ENCODE measurements at regions not wholly inside any gene's neighbourhood (a gene's known extent, or its start where the extent isn't known, plus 50 kb on each side); places are given as distances from the start of the nearest gene placed in this dataset.

DNA sequence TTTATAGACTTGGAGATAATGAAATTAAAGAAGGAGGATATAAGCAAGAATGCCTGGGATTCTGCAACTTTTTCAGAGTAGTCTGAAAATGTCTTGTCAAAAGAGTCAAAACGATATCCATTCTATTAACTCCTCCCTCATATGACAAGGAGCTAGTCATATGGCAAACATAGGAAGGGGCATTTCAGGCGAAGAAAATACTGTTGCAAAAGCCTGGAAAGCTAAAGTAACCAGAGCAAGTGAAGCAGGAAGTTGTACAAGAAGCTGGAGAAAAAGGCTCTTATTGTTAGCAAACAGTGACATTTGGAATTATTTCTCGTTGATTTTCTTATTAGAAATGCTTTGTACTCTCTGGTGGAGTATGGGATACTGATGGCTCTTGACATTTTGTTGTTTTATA lies 94.0 kb upstream of the PTPRD start:
- no peaks in the 10 kb centered on the region for H3K9me3 ChIP-seq (ENCODE audit: control insufficient read depth, low read depth, low read length)
- H3K4me3 ChIP-seq (ENCODE audit: low read length) = no peak overlapping the region
- H3K4me1 ChIP-seq (ENCODE audit: control insufficient read depth, low read depth, low read length) = no peaks in the 10 kb centered on the region
- no peak overlapping the region for H3K27ac ChIP-seq (ENCODE audit: low read length)
- H3K27me3 ChIP-seq (ENCODE audit: control insufficient read depth, insufficient read depth, low read length) = no peaks in the 10 kb centered on the region
- no peak overlapping the region for H3K9ac ChIP-seq (ENCODE audit: low read length)
- no peaks in the 10 kb centered on the region for H3K36me3 ChIP-seq (ENCODE audit: control insufficient read depth, low read depth, low read length)

DNA sequence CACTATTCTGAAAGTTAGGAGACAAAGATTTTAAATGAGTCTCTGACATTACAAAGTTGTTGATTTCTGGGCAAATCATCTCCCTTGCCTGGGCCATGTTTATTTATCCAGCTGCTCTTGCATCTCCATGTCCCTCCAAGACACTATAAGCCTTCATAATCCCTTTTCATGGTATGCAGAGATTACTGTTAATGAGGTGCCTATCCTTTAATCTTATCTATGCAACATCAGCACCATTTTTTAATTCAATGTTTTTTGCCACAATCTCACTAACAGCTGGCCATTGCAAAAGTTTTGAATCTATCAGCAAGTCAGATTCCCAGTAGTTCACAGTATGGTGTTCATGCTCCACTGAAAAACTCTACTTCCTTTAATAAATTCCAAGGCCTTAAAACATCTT lies 108.5 kb upstream of the PTPRD start:
- no peaks in the 10 kb centered on the region for H3K27me3 ChIP-seq (ENCODE audit: control insufficient read depth, insufficient read depth, low read length)
- H3K9me3 ChIP-seq (ENCODE audit: control insufficient read depth, low read depth, low read length) = no peaks in the 10 kb centered on the region

DNA sequence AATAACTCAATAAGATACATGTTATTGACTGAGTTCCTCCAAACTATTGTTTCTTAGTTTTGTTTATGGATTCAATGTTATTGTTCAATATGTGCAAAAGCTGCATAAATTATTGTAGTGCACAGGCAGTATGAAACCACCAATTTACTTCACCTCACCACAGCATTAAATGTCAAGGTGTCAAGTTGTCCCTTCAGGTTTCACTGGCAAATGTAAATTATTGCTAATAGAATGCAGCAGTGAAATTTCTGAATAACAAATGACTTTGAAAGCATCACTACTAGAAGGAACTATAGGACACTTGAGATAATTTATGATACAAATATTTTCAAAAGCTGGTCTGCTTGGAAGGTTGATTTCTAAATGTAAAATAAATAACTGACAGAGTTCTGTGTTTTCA lies 116.4 kb upstream of the PTPRD start:
- H3K4me1 ChIP-seq (ENCODE audit: control insufficient read depth, low read depth, low read length) = no peaks in the 10 kb centered on the region
- no peak overlapping the region for H3K9ac ChIP-seq (ENCODE audit: low read length)
- H3K27ac ChIP-seq (ENCODE audit: low read length) = no peak overlapping the region
- no peaks in the 10 kb centered on the region for H3K36me3 ChIP-seq (ENCODE audit: control insufficient read depth, low read depth, low read length)
- no peak overlapping the region for H3K4me3 ChIP-seq (ENCODE audit: low read length)
- no peaks in the 10 kb centered on the region for H3K9me3 ChIP-seq (ENCODE audit: control insufficient read depth, low read depth, low read length)
- no peaks in the 10 kb centered on the region for H3K27me3 ChIP-seq (ENCODE audit: control insufficient read depth, insufficient read depth, low read length)

More for the DNA sequence above, 108.5 kb upstream of the PTPRD start:
- no peak overlapping the region for H3K4me3 ChIP-seq (ENCODE audit: low read length)
- H3K36me3 ChIP-seq (ENCODE audit: control insufficient read depth, low read depth, low read length) = no peaks in the 10 kb centered on the region
- H3K9ac ChIP-seq (ENCODE audit: low read length) = no peak overlapping the region
- H3K27ac ChIP-seq (ENCODE audit: low read length) = no peak overlapping the region
- no peaks in the 10 kb centered on the region for H3K4me1 ChIP-seq (ENCODE audit: control insufficient read depth, low read depth, low read length)

DNA sequence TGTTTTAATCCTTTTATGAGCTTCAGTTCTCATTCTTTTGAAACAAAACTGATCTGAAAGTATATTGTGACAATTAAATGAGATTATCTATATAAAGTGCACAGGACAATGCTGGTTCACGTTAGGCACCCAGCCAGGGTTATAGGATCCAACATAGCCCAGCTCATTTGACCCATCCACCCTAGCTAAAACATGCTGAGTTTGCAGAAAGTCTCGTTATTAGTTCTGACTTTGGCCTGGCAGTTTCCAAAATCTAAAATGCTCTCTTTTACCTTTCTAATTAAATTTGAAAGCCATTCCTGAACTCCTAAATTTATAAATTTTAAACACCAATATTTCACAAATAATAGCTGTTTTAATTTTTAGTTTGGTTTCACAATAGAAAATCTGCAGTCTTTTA lies 131.9 kb upstream of the PTPRD start:
- Histone ChIP-seq H3K9me3 (ENCODE audit: control insufficient read depth, low read depth, low read length) (no peaks in the 10 kb centered on the region), H3K36me3 (ENCODE audit: control insufficient read depth, low read depth, low read length) (no peaks in the 10 kb centered on the region), H3K4me3 (ENCODE audit: low read length) (no peak overlapping the region), H3K27me3 (ENCODE audit: control insufficient read depth, insufficient read depth, low read length) (no peaks in the 10 kb centered on the region), H3K27ac (ENCODE audit: low read length) (no peak overlapping the region), H3K9ac (ENCODE audit: low read length) (no peak overlapping the region), H3K4me1 (ENCODE audit: control insufficient read depth, low read depth, low read length) (no peaks in the 10 kb centered on the region)

DNA sequence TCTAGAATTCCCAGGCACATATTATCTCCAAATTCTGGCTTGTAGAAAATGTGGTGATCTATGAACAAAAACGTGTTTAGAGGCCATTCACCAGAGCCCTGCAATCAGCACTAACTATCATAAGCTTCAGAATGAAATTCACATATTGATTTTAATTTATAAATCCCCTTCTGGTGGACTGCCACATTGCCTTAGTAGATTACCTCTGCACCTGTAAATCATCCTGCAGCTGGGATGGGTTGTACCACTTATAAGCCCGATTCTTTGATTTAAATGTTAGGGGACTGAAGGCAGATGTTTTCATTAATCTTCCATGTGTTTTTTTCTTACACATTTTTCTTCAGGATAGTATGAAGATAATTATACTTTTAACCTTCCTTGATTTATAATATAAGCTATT lies 140.7 kb upstream of the PTPRD start:
- H3K9me3 ChIP-seq (ENCODE audit: control insufficient read depth, low read depth, low read length) = no peaks in the 10 kb centered on the region
- H3K27ac ChIP-seq (ENCODE audit: low read length) = no peak overlapping the region
- H3K9ac ChIP-seq (ENCODE audit: low read length) = no peak overlapping the region
- H3K27me3 ChIP-seq (ENCODE audit: control insufficient read depth, insufficient read depth, low read length) = no peaks in the 10 kb centered on the region
- H3K4me3 ChIP-seq (ENCODE audit: low read length) = no peak overlapping the region
- H3K36me3 ChIP-seq (ENCODE audit: control insufficient read depth, low read depth, low read length) = no peaks in the 10 kb centered on the region
- H3K4me1 ChIP-seq (ENCODE audit: control insufficient read depth, low read depth, low read length) = no peaks in the 10 kb centered on the region

DNA sequence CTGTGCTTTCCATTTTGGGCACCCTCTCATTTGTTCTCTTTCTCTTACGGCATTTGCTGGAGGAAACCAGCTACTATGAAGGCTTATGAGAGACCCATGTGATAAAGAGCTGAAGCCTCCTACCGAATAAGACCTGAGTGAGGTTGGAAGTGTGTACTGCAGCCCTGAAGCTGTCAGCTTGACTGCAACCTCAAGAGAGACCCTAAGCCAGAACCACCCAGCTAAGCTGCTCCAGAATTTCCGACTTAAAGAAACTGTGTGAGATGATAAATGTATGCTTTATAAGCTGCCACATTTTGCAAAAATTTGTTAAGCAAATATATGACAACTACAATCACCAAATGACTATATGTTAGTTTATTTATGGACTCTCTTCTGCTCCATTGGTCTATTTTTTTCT lies 151.7 kb upstream of the PTPRD start:
- H3K4me1 ChIP-seq (ENCODE audit: control insufficient read depth, low read depth, low read length) = no peaks in the 10 kb centered on the region
- no peaks in the 10 kb centered on the region for H3K9me3 ChIP-seq (ENCODE audit: control insufficient read depth, low read depth, low read length)
- no peak overlapping the region for H3K9ac ChIP-seq (ENCODE audit: low read length)
- no peaks in the 10 kb centered on the region for H3K27me3 ChIP-seq (ENCODE audit: control insufficient read depth, insufficient read depth, low read length)
- H3K27ac ChIP-seq (ENCODE audit: low read length) = no peak overlapping the region
- H3K36me3 ChIP-seq (ENCODE audit: control insufficient read depth, low read depth, low read length) = no peaks in the 10 kb centered on the region
- no peak overlapping the region for H3K4me3 ChIP-seq (ENCODE audit: low read length)

DNA sequence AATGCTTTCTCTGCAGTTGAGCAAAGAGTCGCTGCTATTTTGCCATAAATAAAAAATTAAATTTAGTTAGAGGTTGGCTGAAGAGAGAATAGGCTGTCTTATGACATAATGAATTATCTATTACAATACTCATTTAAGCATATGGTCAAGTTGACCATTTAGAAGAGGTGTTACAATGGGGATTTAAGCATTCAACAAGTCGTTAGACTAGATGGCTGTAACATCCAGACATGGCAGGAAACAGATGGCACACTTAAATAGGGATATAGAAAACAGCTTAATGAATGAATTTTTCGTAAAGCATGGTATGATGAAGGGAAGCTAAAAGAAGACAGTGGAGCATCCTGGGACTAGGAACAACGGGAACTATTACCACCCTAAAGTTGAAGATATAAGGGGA lies 160.3 kb upstream of the PTPRD start:
- no peak overlapping the region for H3K4me3 ChIP-seq (ENCODE audit: low read length)
- no peak overlapping the region for H3K9ac ChIP-seq (ENCODE audit: low read length)
- no peaks in the 10 kb centered on the region for H3K4me1 ChIP-seq (ENCODE audit: control insufficient read depth, low read depth, low read length)
- no peaks in the 10 kb centered on the region for H3K9me3 ChIP-seq (ENCODE audit: control insufficient read depth, low read depth, low read length)
- H3K36me3 ChIP-seq (ENCODE audit: control insufficient read depth, low read depth, low read length) = no peaks in the 10 kb centered on the region
- H3K27ac ChIP-seq (ENCODE audit: low read length) = no peak overlapping the region
- H3K27me3 ChIP-seq (ENCODE audit: control insufficient read depth, insufficient read depth, low read length) = no peaks in the 10 kb centered on the region

DNA sequence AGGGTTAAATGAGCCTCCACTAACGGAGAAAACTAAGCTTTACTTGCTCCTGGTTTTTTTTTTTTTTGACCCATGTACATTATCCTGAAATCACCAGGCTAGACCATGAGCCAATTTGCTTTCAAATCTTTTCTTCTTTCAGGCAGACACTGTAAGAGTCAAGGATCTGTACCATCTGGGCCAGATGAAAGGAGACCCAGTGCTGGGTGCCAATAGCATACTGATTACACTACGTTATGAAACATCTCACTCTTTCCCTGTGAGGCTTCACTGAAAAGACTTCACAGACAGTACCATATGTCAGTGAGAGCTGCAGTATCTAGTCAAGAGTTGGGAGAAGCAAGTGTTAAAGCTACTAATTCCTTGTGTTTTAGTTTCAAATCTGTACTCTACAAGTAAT lies 161.2 kb upstream of the PTPRD start:
- Histone ChIP-seq H3K9me3 (ENCODE audit: control insufficient read depth, low read depth, low read length) (no peaks in the 10 kb centered on the region), H3K27ac (ENCODE audit: low read length) (no peak overlapping the region), H3K9ac (ENCODE audit: low read length) (no peak overlapping the region), H3K36me3 (ENCODE audit: control insufficient read depth, low read depth, low read length) (no peaks in the 10 kb centered on the region), H3K27me3 (ENCODE audit: control insufficient read depth, insufficient read depth, low read length) (no peaks in the 10 kb centered on the region), H3K4me3 (ENCODE audit: low read length) (no peak overlapping the region), H3K4me1 (ENCODE audit: control insufficient read depth, low read depth, low read length) (no peaks in the 10 kb centered on the region)

DNA sequence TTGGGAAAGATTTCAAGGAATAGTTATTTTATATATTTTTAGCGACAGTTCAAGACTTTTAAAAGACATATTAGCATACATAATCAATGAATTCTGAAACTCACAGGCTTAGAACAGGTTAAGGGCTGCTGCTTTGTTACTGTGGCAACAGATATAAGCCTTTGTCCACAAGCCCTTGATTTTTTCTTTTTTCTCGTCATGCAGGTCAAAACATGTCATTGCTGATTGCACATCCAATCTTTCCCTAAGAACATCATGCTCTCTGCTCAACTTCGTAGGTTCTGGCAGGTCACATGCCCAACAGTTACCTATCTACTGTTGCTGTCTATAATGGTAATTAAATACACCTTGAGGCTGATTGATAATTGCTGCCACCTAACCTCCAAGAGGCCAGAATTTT lies 172.5 kb upstream of the PTPRD start:
- no peaks in the 10 kb centered on the region for H3K4me1 ChIP-seq (ENCODE audit: control insufficient read depth, low read depth, low read length)
- H3K9me3 ChIP-seq (ENCODE audit: control insufficient read depth, low read depth, low read length) = no peaks in the 10 kb centered on the region
- no peaks in the 10 kb centered on the region for H3K27me3 ChIP-seq (ENCODE audit: control insufficient read depth, insufficient read depth, low read length)
- no peak overlapping the region for H3K9ac ChIP-seq (ENCODE audit: low read length)
- H3K27ac ChIP-seq (ENCODE audit: low read length) = no peak overlapping the region
- H3K36me3 ChIP-seq (ENCODE audit: control insufficient read depth, low read depth, low read length) = no peaks in the 10 kb centered on the region
- no peak overlapping the region for H3K4me3 ChIP-seq (ENCODE audit: low read length)

DNA sequence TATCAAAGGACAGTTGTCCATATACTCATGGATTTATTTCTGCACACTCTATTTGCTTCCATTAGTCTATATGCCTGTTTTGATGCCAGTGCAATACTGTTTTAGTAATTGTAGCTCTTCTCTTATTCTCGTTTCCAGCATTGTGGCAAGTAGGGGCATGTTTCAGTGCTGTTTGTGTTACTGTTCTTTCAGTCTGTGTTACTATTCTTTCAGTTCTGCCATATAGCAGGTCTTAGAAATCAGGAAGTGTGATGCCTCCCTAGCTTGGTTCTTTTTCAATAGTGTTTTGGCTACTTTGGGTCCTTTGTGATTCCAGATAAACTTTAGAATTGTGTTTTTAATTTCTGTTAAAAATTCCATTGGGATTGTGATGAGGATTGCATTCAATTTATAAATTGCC lies 180.5 kb upstream of the PTPRD start:
- no peak overlapping the region for H3K4me3 ChIP-seq (ENCODE audit: low read length)
- no peaks in the 10 kb centered on the region for H3K36me3 ChIP-seq (ENCODE audit: control insufficient read depth, low read depth, low read length)
- no peak overlapping the region for H3K9ac ChIP-seq (ENCODE audit: low read length)
- no peaks in the 10 kb centered on the region for H3K27me3 ChIP-seq (ENCODE audit: control insufficient read depth, insufficient read depth, low read length)
- no peak overlapping the region for H3K27ac ChIP-seq (ENCODE audit: low read length)
- no peaks in the 10 kb centered on the region for H3K9me3 ChIP-seq (ENCODE audit: control insufficient read depth, low read depth, low read length)
- H3K4me1 ChIP-seq (ENCODE audit: control insufficient read depth, low read depth, low read length) = no peaks in the 10 kb centered on the region

DNA sequence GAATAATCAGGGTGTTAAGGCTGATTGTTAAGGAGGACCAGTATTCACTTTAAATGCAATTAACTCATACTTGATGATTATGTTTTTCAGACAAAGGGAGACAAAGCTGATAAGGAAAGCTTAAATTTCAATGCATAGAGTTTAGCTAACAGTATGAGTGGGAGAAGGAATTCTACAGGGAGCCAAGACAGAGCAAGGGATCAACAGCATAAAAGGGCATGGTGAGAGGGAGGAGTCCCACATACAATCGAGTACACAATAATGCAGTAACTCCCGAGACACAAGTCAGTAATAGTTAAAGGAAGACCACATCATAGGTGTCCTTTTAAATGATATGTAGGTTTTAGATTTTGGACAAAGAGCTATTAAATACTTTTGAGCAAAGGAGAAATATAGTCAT lies 191.7 kb upstream of the PTPRD start:
- H3K27me3 ChIP-seq (ENCODE audit: control insufficient read depth, insufficient read depth, low read length) = no peaks in the 10 kb centered on the region

DNA sequence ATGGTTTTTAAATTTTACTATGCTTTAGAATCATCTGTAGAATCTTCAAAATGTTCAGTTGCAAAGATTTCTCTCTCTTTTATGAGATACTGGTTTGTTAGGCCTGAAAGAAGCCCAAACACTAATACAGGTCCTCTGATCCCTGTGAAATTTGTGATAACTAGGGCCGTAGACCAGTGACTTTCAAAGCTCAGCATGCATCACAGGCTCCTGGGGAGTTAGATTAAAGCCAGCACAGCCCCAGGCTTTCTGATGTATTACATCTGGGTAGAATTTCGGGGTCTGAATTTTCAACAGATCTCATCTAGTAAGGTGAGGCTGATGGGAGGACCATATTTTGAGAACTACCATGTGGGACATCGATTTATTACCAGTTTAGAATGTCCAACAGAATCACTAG lies 194.1 kb upstream of the PTPRD start:
- Histone ChIP-seq H3K4me3 (ENCODE audit: low read length) (no peak overlapping the region), H3K36me3 (ENCODE audit: control insufficient read depth, low read depth, low read length) (no peaks in the 10 kb centered on the region), H3K4me1 (ENCODE audit: control insufficient read depth, low read depth, low read length) (no peaks in the 10 kb centered on the region), H3K27ac (ENCODE audit: low read length) (no peak overlapping the region), H3K27me3 (ENCODE audit: control insufficient read depth, insufficient read depth, low read length) (no peaks in the 10 kb centered on the region), H3K9ac (ENCODE audit: low read length) (no peak overlapping the region), H3K9me3 (ENCODE audit: control insufficient read depth, low read depth, low read length) (no peaks in the 10 kb centered on the region)

More for the DNA sequence above, 191.7 kb upstream of the PTPRD start:
- Histone ChIP-seq H3K36me3 (ENCODE audit: control insufficient read depth, low read depth, low read length) (no peaks in the 10 kb centered on the region), H3K9me3 (ENCODE audit: control insufficient read depth, low read depth, low read length) (no peaks in the 10 kb centered on the region), H3K27ac (ENCODE audit: low read length) (no peak overlapping the region), H3K4me1 (ENCODE audit: control insufficient read depth, low read depth, low read length) (no peaks in the 10 kb centered on the region), H3K4me3 (ENCODE audit: low read length) (no peak overlapping the region), H3K9ac (ENCODE audit: low read length) (no peak overlapping the region)

DNA sequence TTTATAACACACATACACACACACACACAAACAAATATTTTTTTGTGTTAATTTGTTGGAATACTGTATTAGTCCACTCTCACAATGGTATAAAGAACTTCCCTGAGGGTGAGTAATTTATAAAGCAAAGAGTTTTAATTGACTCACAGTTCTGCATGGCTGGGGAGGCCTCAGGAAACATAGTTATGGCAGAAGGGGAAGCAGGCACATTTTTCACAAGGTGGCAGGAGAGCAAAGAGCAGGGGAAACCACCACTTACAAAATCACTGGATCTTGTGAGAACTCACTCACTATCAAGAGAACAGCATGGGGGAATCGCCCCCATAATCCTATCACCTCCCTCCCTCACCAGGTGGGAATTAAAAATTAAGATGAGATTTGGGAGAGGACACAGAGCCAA lies 205.4 kb upstream of the PTPRD start:
- H3K27me3 ChIP-seq (ENCODE audit: control insufficient read depth, insufficient read depth, low read length) = no peaks in the 10 kb centered on the region
- H3K9ac ChIP-seq (ENCODE audit: low read length) = no peak overlapping the region
- H3K4me3 ChIP-seq (ENCODE audit: low read length) = no peak overlapping the region
- no peaks in the 10 kb centered on the region for H3K36me3 ChIP-seq (ENCODE audit: control insufficient read depth, low read depth, low read length)
- H3K9me3 ChIP-seq (ENCODE audit: control insufficient read depth, low read depth, low read length) = no peaks in the 10 kb centered on the region
- no peaks in the 10 kb centered on the region for H3K4me1 ChIP-seq (ENCODE audit: control insufficient read depth, low read depth, low read length)
- no peak overlapping the region for H3K27ac ChIP-seq (ENCODE audit: low read length)

Data from iPS-18a (cell line).